ENCODE measurements at regions not wholly inside any gene's neighbourhood (a gene's known extent, or its start where the extent isn't known, plus 50 kb on each side); places are given as distances from the start of the nearest gene placed in this dataset.

GRCh38 chr6:91717094-91717493 is 1130.2 kb upstream of the MAP3K7 start:
- TF ChIP-seq EZH2 (IDR thresholded peaks at IDR 0.05; ENCODE audit: low read depth, low read length, severe bottlenecking) (no peak), CTBP2 (IDR thresholded peaks at IDR 0.05; ENCODE audit: borderline replicate concordance, insufficient read depth, insufficient read length, low read length) (no peak), SP2 (IDR thresholded peaks at IDR 0.05; ENCODE audit: low read length) (no peak), TBP (IDR thresholded peaks at IDR 0.05; ENCODE audit: low read depth, low read length) (no peak), RBBP5 (IDR thresholded peaks at IDR 0.05; ENCODE audit: borderline replicate concordance, low read depth, low read length) (no peak), CBX8 (IDR thresholded peaks at IDR 0.05; ENCODE audit: borderline replicate concordance, low read depth, low read length) (no peak), NANOG (IDR thresholded peaks at IDR 0.05; ENCODE audit: insufficient read depth, low read depth, low read length, poor library complexity, severe bottlenecking) (no peak), PHF8 (conservative IDR thresholded peaks at IDR 0.05; ENCODE audit: low read depth, low read length) (no peak)
- no peak for FAIRE-seq
- H3K18ac ChIP-seq (ENCODE audit: extremely low read depth, low read length): no peak overlapping the region

More at GRCh38 chr6:91717094-91717493, 1130.2 kb upstream of the MAP3K7 start:
- H3K79me2 ChIP-seq (ENCODE audit: control insufficient read depth in 1 of 2, insufficient read depth in 2 of 2, low read length in 2 of 2): no peaks in the 10 kb centered on the region
- H3K9ac ChIP-seq (replicated peaks in 1 of 4; ENCODE audit: extremely low read depth in 1 of 4, low read depth in 3 of 4, low read length in 3 of 4): no peak overlapping the region
- no peak overlapping the region for H2AK5ac ChIP-seq (ENCODE audit: low read depth, low read length)
- H3K27ac ChIP-seq (ENCODE audit: low read depth, low read length): no peak overlapping the region
- H3K36me3 ChIP-seq (ENCODE audit: control insufficient read depth in 2 of 4, insufficient read depth in 4 of 4, low read length in 3 of 4): no peaks in the 10 kb centered on the region
- H3K23ac ChIP-seq (ENCODE audit: insufficient read length): no peak overlapping the region
- H2BK120ac ChIP-seq (replicated peaks; ENCODE audit: low read depth, low read length): no peak overlapping the region
- no peak overlapping the region for H3K4me2 ChIP-seq (ENCODE audit: insufficient read depth in 1 of 2, low read depth in 2 of 2, low read length in 2 of 2)
- H3K14ac ChIP-seq (ENCODE audit: insufficient read length): no peak overlapping the region
- H4K91ac ChIP-seq (replicated peaks; ENCODE audit: insufficient read length, low read length): no peak overlapping the region
- no peak for DNase-seq (ENCODE audit: low read depth in 1 of 2, low spot score in 2 of 2)
- H2BK20ac ChIP-seq (ENCODE audit: low read length): no peak overlapping the region
- no peak overlapping the region for H3K56ac ChIP-seq (replicated peaks; ENCODE audit: insufficient read length, low read depth, low read length)
- no peaks in the 10 kb centered on the region for H4K20me1 ChIP-seq (replicated peaks in 1 of 2; ENCODE audit: control insufficient read depth in 1 of 2, insufficient read depth in 2 of 2, low read length in 2 of 2)
- no peak overlapping the region for H3K4me3 ChIP-seq (ENCODE audit: extremely low read depth in 1 of 4, insufficient read depth in 2 of 4, low read depth in 3 of 4, low read length in 4 of 4)
- no peak overlapping the region for H3K4ac ChIP-seq (replicated peaks; ENCODE audit: insufficient read length, low read depth, low read length)
- H4K8ac ChIP-seq (ENCODE audit: extremely low read depth, insufficient read depth, low read length): no peak overlapping the region
- H2BK12ac ChIP-seq (ENCODE audit: low read depth, low read length): no peak overlapping the region
- no peaks in the 10 kb centered on the region for H3K9me3 ChIP-seq (ENCODE audit: insufficient read depth in 2 of 2, low read depth in 1 of 2, low read length in 1 of 2)
- H2AFZ ChIP-seq (ENCODE audit: low read length): no peak overlapping the region
- H3K23me2 ChIP-seq (ENCODE audit: low read depth, low read length): no peaks in the 10 kb centered on the region
- H4K5ac ChIP-seq (ENCODE audit: insufficient read length, low read depth, low read length): no peak overlapping the region
- no peaks in the 10 kb centered on the region for H3K4me1 ChIP-seq (replicated peaks in 1 of 4; ENCODE audit: control insufficient read depth in 3 of 4, insufficient read depth in 4 of 4, low read length in 3 of 4)
- ChIA-PET POLR2A (ENCODE audit: partially characterized antibody) (no interaction called here), CTCF (ENCODE audit: partially characterized antibody) (no interaction called here)
- H2BK5ac ChIP-seq (ENCODE audit: low read depth, low read length): no peak overlapping the region
- no peak overlapping the region for H2BK15ac ChIP-seq (ENCODE audit: low read length)
- H3K79me1 ChIP-seq (ENCODE audit: low read depth, low read length): no peaks in the 10 kb centered on the region
- peaks cover 0 to 1% (median 0%) of the 10 kb centered on the region in 4 experiments; a peak in 1 of 7 replicates for H3K27me3 ChIP-seq (replicated peaks in 1 of 4; ENCODE audit: control insufficient read depth in 3 of 4, extremely low read depth in 1 of 4, insufficient read depth in 3 of 4, low read length in 3 of 4)

All from H1 (cell line).